Testis (tissue), 2 donors: ENCODE measurements at regions not wholly inside any gene's neighbourhood (a gene's known extent, or its start where the extent isn't known, plus 50 kb on each side); places are given as distances from the start of the nearest gene placed in this dataset.

Experiments used
- DNase-seq: peaks from one replicate; pipeline ENCODE4 v3.0.0-alpha.2; 2019
- H3K27ac ChIP-seq, 2 donors: fragments of 200-600 bp; sonication (generic); one replicate each; pipeline ENCODE4 v1.5.1; 2019
- H3K27me3 ChIP-seq: fragments of 200-600 bp; sonication (generic); one replicate; pipeline ENCODE4 v1.5.1; 2019
- H3K36me3 ChIP-seq: fragments of 200-600 bp; sonication (generic); one replicate; pipeline ENCODE4 v1.5.1; 2017; ENCODE audit warnings: low read depth; ENCODE audit errors: missing control alignments
- H3K4me1 ChIP-seq: fragments of 200-600 bp; sonication (generic); one replicate; pipeline ENCODE4 v1.5.1; 2019
- H3K4me3 ChIP-seq, 2 donors: fragments of 200-600 bp; sonication (generic); one replicate each; pipeline ENCODE4 v1.5.1; 2017 to 2019
- H3K9me3 ChIP-seq: fragments of 200-600 bp; sonication (generic); one replicate; pipeline ENCODE4 v1.5.1; 2017
- POLR2A ChIP-seq: fragments of 450-650 bp; IDR thresholded peaks from one replicate; pipeline ENCODE4 v1.6.1; 2017; ENCODE audit warnings: antibody characterized with exemption, mild to moderate bottlenecking, moderate library complexity
- WGBS, 2 donors: methylation state at CpG; one replicate each; pipeline ENCODE4 v1.1.5; 2018; 5-methylcytosine and 5-hydroxymethylcytosine counted together
- intact Hi-C: fragments of 100-400 bp; cut with DNase I; formaldehyde crosslinking; loops from one replicate; pipeline ENCODE4 v1.15.1; 2023; ENCODE audit warnings: low total_unique reads
- TF ChIP-seq, protein P1 (sequence below), 3 experiments: fragments of 450-650 bp in 2 of 3; fragments of 200-600 bp in 1 of 3; sonication (generic) in 1 of 3; IDR thresholded peaks; one replicate each; pipeline ENCODE4 v1.5.1; 2016 to 2019; ENCODE audit warnings: antibody characterized with exemption in 3 of 3, mild to moderate bottlenecking in 2 of 3, moderate library complexity in 1 of 3

DNA sequence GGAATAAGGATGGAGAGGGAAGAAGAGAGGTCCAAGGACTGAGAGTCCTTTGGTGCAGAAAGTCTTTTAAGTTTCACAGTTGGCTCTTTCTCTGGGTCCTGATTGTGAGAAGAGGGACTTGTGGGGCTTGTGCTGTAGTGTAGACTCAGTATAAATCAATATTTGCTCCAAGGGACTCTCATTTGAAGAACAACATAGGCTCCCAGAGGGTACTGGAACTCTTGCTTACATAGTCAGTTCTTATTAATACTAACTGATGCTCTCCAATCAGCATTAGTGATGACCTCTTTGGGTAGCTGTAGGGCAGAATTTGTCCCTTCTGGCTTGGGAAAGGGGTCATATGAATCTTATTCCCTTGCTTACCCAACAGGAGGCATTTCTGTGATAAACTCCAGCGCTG, 62.5 kb upstream of the CXCL14 start:
- H3K36me3 ChIP-seq = no peaks in the 10 kb centered on the region
- H3K4me1 ChIP-seq = no peaks in the 10 kb centered on the region
- H3K4me3 ChIP-seq = no peak overlapping the region
- no peak for DNase-seq
- no peaks in the 10 kb centered on the region for H3K9me3 ChIP-seq
- TF ChIP-seq, protein P1, sequence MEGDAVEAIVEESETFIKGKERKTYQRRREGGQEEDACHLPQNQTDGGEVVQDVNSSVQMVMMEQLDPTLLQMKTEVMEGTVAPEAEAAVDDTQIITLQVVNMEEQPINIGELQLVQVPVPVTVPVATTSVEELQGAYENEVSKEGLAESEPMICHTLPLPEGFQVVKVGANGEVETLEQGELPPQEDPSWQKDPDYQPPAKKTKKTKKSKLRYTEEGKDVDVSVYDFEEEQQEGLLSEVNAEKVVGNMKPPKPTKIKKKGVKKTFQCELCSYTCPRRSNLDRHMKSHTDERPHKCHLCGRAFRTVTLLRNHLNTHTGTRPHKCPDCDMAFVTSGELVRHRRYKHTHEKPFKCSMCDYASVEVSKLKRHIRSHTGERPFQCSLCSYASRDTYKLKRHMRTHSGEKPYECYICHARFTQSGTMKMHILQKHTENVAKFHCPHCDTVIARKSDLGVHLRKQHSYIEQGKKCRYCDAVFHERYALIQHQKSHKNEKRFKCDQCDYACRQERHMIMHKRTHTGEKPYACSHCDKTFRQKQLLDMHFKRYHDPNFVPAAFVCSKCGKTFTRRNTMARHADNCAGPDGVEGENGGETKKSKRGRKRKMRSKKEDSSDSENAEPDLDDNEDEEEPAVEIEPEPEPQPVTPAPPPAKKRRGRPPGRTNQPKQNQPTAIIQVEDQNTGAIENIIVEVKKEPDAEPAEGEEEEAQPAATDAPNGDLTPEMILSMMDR (IDR thresholded peaks at IDR 0.05) = no peak
- TF ChIP-seq POLR2A = no peak
- no peak overlapping the region for H3K27ac ChIP-seq
- intact Hi-C loops = loop anchor here (10.0 kb wide), 1 partner anchor 443 kb away; no protein-coding TSS in a partner anchor
- no peaks in the 10 kb centered on the region for H3K27me3 ChIP-seq
- WGBS, 2 donors = 86 to 90% methylated on average over 1 of the region's 1 CpG

DNA sequence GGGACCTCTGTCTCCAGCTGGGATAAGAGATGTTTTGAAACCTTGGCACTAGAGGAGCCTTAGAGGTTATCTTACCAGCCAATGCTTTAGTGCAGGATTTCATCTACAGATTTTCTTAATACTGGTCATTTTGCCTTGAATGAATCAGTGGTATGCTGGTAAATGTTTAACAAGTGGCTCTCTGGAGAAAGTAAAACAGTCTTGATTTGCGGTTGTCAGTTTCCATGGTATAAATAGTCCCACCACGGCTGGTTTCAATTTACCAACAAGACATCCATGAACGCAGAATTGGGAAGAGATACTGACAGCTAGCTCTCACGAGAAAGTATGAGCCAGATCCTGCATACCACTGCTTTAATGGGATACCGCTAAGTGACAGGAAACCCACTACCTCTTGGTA, 56.7 kb upstream of the CXCL14 start:
- intact Hi-C loops = no loop called here
- no peak overlapping the region for H3K4me3 ChIP-seq
- H3K4me1 ChIP-seq = no peaks in the 10 kb centered on the region
- no peak overlapping the region for H3K27ac ChIP-seq
- no peaks in the 10 kb centered on the region for H3K27me3 ChIP-seq
- DNase-seq = no peak
- H3K9me3 ChIP-seq = no peaks in the 10 kb centered on the region
- no peaks in the 10 kb centered on the region for H3K36me3 ChIP-seq
- 71 to 79% methylated on average over 5 of the region's 5 CpGs for WGBS, 2 donors
- TF ChIP-seq, protein P1 (IDR thresholded peaks at IDR 0.05) = no peak
- TF ChIP-seq POLR2A = no peak

DNA sequence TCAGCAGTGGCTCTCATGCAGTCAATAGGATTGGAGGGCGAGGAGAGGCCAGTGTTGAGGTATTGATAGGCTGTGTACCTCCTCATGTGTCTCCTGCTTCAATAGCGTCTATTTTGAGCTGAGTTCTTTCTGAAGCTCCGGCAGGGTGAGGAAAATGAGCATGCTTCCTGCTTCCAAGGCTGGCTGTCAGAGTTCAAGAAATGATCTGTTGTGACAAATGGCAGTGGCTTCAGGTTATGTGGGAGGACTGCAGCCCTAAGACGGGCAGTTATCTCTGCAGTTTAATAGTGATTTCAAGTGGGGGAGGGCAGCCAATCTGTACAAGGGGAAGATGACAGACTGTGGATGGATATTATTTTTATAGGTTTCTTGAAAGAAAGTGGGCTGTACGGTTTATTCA, 54.0 kb upstream of the CXCL14 start:
- Histone ChIP-seq H3K4me1 (no peaks in the 10 kb centered on the region), H3K36me3 (no peaks in the 10 kb centered on the region), H3K9me3 (no peaks in the 10 kb centered on the region), H3K4me3 (no peak overlapping the region), H3K27me3 (no peaks in the 10 kb centered on the region), H3K27ac (no peak overlapping the region)
- TF ChIP-seq, protein P1 (IDR thresholded peaks at IDR 0.05) = no peak
- TF ChIP-seq POLR2A = no peak
- intact Hi-C loops = no loop called here
- DNase-seq = no peak
- WGBS, 2 donors = 35 to 62% methylated on average over 5 of the region's 5 CpGs

DNA sequence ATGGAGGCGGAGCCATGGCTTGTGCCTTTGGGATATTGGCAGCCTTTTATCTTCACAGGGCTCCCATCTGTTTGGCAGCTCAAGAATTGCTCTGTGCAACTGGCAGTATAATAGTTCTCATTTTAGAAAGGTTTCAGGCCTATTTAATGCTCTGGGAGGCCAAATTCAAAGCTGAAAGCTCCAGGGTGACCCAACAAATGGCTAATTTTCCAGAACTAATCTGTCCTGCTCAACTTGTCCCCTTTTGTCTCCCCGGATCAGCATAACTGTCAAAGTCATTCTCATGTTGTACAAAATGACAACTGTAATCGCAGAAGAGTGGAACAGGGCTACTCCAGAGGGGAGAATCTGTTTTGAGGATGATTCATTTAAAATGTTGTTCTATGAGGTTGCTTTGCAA, 52.6 kb upstream of the CXCL14 start:
- no peak for DNase-seq
- Histone ChIP-seq H3K27me3 (no peaks in the 10 kb centered on the region), H3K27ac (no peak overlapping the region), H3K9me3 (no peaks in the 10 kb centered on the region), H3K36me3 (no peaks in the 10 kb centered on the region), H3K4me1 (no peaks in the 10 kb centered on the region), H3K4me3 (no peak overlapping the region)
- intact Hi-C loops = no loop called here
- 83 to 91% methylated on average over 3 of the region's 3 CpGs for WGBS, 2 donors
- TF ChIP-seq, protein P1 (IDR thresholded peaks at IDR 0.05) = no peak
- TF ChIP-seq POLR2A = no peak

DNA sequence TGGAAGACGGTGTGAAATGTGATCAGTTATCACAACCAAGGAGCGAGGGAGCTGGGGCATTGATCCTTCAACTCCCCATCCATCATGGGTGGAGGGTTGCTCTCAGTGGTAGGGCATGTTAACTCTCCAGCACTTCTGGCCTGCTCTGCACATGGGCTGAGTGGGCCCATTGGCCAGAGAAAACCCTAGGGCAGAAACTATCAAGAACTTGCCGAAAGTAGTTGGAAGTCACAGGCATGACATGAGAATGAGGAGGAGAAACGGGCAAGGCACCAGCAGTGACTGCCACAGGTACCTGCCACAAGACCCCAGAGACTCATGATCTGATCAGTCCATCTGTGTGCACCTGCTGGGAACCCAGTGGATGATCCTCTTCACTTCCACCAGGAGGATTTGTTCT, 50.9 kb upstream of the CXCL14 start:
- H3K27ac ChIP-seq = no peak overlapping the region
- DNase-seq = no peak
- H3K9me3 ChIP-seq = no peaks in the 10 kb centered on the region
- H3K27me3 ChIP-seq = no peaks in the 10 kb centered on the region
- no peaks in the 10 kb centered on the region for H3K36me3 ChIP-seq
- 85 to 95% methylated on average over 4 of the region's 4 CpGs for WGBS, 2 donors
- H3K4me3 ChIP-seq = no peak overlapping the region
- TF ChIP-seq, protein P1 (IDR thresholded peaks at IDR 0.05) = no peak
- TF ChIP-seq POLR2A = no peak
- H3K4me1 ChIP-seq = no peaks in the 10 kb centered on the region
- intact Hi-C loops = no loop called here
